Suprapubic skin (tissue), 4 donors: ENCODE measurements at regions not wholly inside any gene's neighbourhood (a gene's known extent, or its start where the extent isn't known, plus 50 kb on each side); places are given as distances from the start of the nearest gene placed in this dataset.

ENCODE experiments used
- DNase-seq, 2 donors: peaks; one replicate each; pipeline ENCODE4 v3.0.0-alpha.2; 2019; ENCODE audit warnings: low spot score in 2 of 2
- H3K27ac ChIP-seq: fragments of 200-600 bp; sonication (generic); one replicate; pipeline ENCODE4 v1.5.1; 2019
- H3K27me3 ChIP-seq: fragments of 200-600 bp; sonication (generic); one replicate; pipeline ENCODE4 v1.5.1; 2019
- H3K36me3 ChIP-seq: fragments of 200-600 bp; sonication (generic); one replicate; pipeline ENCODE4 v1.5.1; 2019
- H3K4me1 ChIP-seq: fragments of 200-600 bp; sonication (generic); one replicate; pipeline ENCODE4 v1.5.1; 2019
- H3K4me3 ChIP-seq: fragments of 200-600 bp; sonication (generic); one replicate; pipeline ENCODE4 v1.5.1; 2019; ENCODE audit warnings: mild to moderate bottlenecking
- H3K9me3 ChIP-seq: fragments of 200-600 bp; sonication (generic); one replicate; pipeline ENCODE4 v1.5.1; 2019
- EP300 ChIP-seq: sonication (generic); formaldehyde crosslinking; IDR thresholded peaks from one replicate; pipeline ENCODE4 v1.6.1; 2017; ENCODE audit warnings: antibody characterized with exemption
- POLR2A ChIP-seq, 2 donors: fragments of 450-650 bp; IDR thresholded peaks; one replicate each; pipeline ENCODE4 v1.6.1; 2017; ENCODE audit warnings: antibody characterized with exemption in 2 of 2, mild to moderate bottlenecking in 2 of 2, moderate library complexity in 2 of 2
- POLR2AphosphoS5 ChIP-seq, 3 donors: sonication (generic); formaldehyde crosslinking; IDR thresholded peaks; one replicate each; pipeline ENCODE4 v1.6.1; 2017; ENCODE audit warnings: antibody characterized with exemption in 3 of 3
- WGBS: methylation state at CpG from one replicate; pipeline ENCODE4 v1.1.5; 2018; 5-methylcytosine and 5-hydroxymethylcytosine counted together
- TF ChIP-seq, protein P1 (sequence below), 2 donors: fragments of 200-600 bp in 1 of 2; fragments of 450-650 bp in 1 of 2; sonication (generic) in 1 of 2; IDR thresholded peaks; one replicate each; pipeline ENCODE4 v1.5.1; 2016 to 2019; ENCODE audit warnings: antibody characterized with exemption in 2 of 2, mild to moderate bottlenecking in 1 of 2, moderate library complexity in 1 of 2

DNA sequence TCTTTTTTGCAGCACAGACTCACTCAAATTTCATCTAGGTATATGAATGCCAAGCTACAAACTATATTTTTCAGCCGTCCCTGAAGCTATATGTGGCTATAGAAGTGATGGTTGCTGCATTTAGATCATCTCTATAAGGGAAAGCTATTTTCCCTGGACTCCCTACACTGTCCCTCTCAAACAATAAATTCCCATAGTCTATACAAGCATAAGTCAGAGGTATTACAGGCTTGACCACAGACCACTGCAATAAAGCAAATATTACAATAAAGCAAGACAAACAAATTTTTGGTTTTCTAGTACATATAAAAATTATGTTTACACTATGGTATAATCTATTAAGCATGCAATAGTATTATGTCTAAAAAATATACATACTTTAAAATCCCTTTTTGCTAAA is 1015.5 kb upstream of the LRRN3 start:
- no peak for DNase-seq
- no peaks in the 10 kb centered on the region for H3K36me3 ChIP-seq
- H3K4me3 ChIP-seq = no peak overlapping the region
- 91% methylated on average over 1 of the region's 1 CpG for WGBS
- TF ChIP-seq POLR2A (IDR thresholded peaks at IDR 0.05) (no peak), POLR2AphosphoS5 (IDR thresholded peaks at IDR 0.05) (no peak), EP300 (no peak)
- TF ChIP-seq, protein P1, sequence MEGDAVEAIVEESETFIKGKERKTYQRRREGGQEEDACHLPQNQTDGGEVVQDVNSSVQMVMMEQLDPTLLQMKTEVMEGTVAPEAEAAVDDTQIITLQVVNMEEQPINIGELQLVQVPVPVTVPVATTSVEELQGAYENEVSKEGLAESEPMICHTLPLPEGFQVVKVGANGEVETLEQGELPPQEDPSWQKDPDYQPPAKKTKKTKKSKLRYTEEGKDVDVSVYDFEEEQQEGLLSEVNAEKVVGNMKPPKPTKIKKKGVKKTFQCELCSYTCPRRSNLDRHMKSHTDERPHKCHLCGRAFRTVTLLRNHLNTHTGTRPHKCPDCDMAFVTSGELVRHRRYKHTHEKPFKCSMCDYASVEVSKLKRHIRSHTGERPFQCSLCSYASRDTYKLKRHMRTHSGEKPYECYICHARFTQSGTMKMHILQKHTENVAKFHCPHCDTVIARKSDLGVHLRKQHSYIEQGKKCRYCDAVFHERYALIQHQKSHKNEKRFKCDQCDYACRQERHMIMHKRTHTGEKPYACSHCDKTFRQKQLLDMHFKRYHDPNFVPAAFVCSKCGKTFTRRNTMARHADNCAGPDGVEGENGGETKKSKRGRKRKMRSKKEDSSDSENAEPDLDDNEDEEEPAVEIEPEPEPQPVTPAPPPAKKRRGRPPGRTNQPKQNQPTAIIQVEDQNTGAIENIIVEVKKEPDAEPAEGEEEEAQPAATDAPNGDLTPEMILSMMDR (IDR thresholded peaks at IDR 0.05) = no peak
- no peaks in the 10 kb centered on the region for H3K27me3 ChIP-seq
- no peaks in the 10 kb centered on the region for H3K9me3 ChIP-seq
- no peak overlapping the region for H3K27ac ChIP-seq
- H3K4me1 ChIP-seq = no peaks in the 10 kb centered on the region

DNA sequence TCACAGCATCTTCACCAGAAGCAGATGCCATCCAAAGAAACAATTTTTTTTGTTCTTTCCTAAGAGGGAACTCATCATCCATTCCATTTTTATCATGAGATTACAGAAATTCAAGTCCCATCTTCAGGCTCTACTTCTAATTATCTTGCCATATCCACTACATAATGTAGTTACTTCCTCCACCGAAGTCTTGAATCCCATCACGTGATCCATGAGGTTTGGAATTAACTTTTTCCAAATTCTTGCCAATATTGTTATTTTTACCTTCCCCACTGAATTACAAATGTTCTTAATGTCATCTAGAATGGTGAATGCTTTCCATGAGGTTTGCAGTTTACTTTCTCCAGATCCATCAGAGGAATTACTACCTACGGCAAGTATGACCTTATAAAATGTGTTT is 1014.7 kb upstream of the LRRN3 start:
- TF ChIP-seq, protein P1 (IDR thresholded peaks at IDR 0.05) = no peak
- TF ChIP-seq POLR2AphosphoS5 (IDR thresholded peaks at IDR 0.05) (no peak), EP300 (no peak)
- no peak overlapping the region for H3K27ac ChIP-seq
- H3K27me3 ChIP-seq = no peaks in the 10 kb centered on the region
- DNase-seq = no peak
- WGBS = 82% methylated on average over 3 of the region's 3 CpGs
- no peak overlapping the region for H3K4me3 ChIP-seq
- no peaks in the 10 kb centered on the region for H3K4me1 ChIP-seq
- no peaks in the 10 kb centered on the region for H3K36me3 ChIP-seq
- no peaks in the 10 kb centered on the region for H3K9me3 ChIP-seq

GRCh38 chr7:110084181-110084807 is 1006.6 kb upstream of the LRRN3 start:
- 68% methylated on average over 5 of the region's 5 CpGs for WGBS
- Histone ChIP-seq H3K4me3 (no peak overlapping the region), H3K4me1 (peaks cover 5% of the 10 kb centered on the region), H3K36me3 (no peaks in the 10 kb centered on the region), H3K27ac (no peak overlapping the region), H3K9me3 (no peaks in the 10 kb centered on the region), H3K27me3 (no peaks in the 10 kb centered on the region)
- DNase-seq = no peak
- TF ChIP-seq, protein P1 (IDR thresholded peaks at IDR 0.05) = no peak
- TF ChIP-seq POLR2AphosphoS5 (IDR thresholded peaks at IDR 0.05) = no peak
- TF ChIP-seq EP300 = no peak
- no peak for TF ChIP-seq POLR2A (IDR thresholded peaks at IDR 0.05)

- 91% methylated on average over 11 of the region's 11 CpGs for WGBS
- no peak for DNase-seq
Measured at GRCh38 chr7:110090110-110090820, 1000.7 kb upstream of the LRRN3 start.

More at GRCh38 chr7:110090110-110090820, 1000.7 kb upstream of the LRRN3 start:
- TF ChIP-seq POLR2A (IDR thresholded peaks at IDR 0.05) = no peak
- TF ChIP-seq POLR2AphosphoS5 (IDR thresholded peaks at IDR 0.05) = no peak
- TF ChIP-seq EP300 = no peak
- TF ChIP-seq, protein P1 (IDR thresholded peaks at IDR 0.05) = peak in 1 of 2 donors; percentile 7
- H3K9me3 ChIP-seq = no peaks in the 10 kb centered on the region
- H3K36me3 ChIP-seq = no peaks in the 10 kb centered on the region
- H3K27me3 ChIP-seq = no peaks in the 10 kb centered on the region
- no peaks in the 10 kb centered on the region for H3K4me1 ChIP-seq
- H3K27ac ChIP-seq = no peak overlapping the region
- no peak overlapping the region for H3K4me3 ChIP-seq
